IMR-90 (cell line): ENCODE measurements at regions not wholly inside any gene's neighbourhood (a gene's known extent, or its start where the extent isn't known, plus 50 kb on each side); places are given as distances from the start of the nearest gene placed in this dataset.

ENCODE experiments used
- ATAC-seq: fragments of 200-7000 bp; cut with Tn5 transposase; 2 replicates; pipeline ENCODE4 v1.9.1; 2020; ENCODE audit warnings: low read depth, mild to moderate bottlenecking, moderate library complexity
- BruUV-seq: library from RNA; stranded (reverse); fragments of 400-500 nt; replicated peaks from 2 replicates; lab custom pipeline; 2021; lab: Mats Ljungman, UMichigan
- CTCF ChIA-PET: fragments of 300-600 bp; formaldehyde crosslinking; extraction: SDS; loops from one replicate; lab custom pipeline; 2021; ENCODE audit warnings: antibody characterized with exemption; lab: Yijun Ruan, JAX
- POLR2A ChIA-PET: fragments of 300-600 bp; sonication (Branson Sonifier 250); formaldehyde crosslinking; loops from one replicate; lab custom pipeline; 2022; ENCODE audit warnings: antibody characterized with exemption; ENCODE audit not compliant: unreplicated experiment; lab: Charles Lee
- DNase-seq: peaks from one replicate; pipeline ENCODE4 v3.0.0; 2013
- H2AFZ ChIP-seq: replicated peaks from 2 replicates; pipeline ENCODE3; 2013; ENCODE audit warnings: low read length, mild to moderate bottlenecking; ENCODE audit not compliant: poor library complexity
- H2AK5ac ChIP-seq: 2 replicates; pipeline ENCODE4 v1.6.1; 2013; ENCODE audit warnings: low read depth, low read length, inconsistent platforms
- H2AK9ac ChIP-seq: replicated peaks from 2 replicates; pipeline ENCODE3; 2013; ENCODE audit warnings: mild to moderate bottlenecking, low read depth, low read length, moderate library complexity; ENCODE audit not compliant: poor library complexity
- H2BK120ac ChIP-seq: 2 replicates; pipeline ENCODE4 v1.6.1; 2013; ENCODE audit warnings: low read depth, low read length, inconsistent platforms
- H2BK15ac ChIP-seq: 3 replicates; pipeline ENCODE4 v1.6.1; 2013; ENCODE audit warnings: low read depth, low read length, inconsistent platforms
- H2BK20ac ChIP-seq: 2 replicates; pipeline ENCODE4 v1.6.1; 2013; ENCODE audit warnings: low read depth, mild to moderate bottlenecking, inconsistent platforms, low read length, moderate library complexity
- H2BK5ac ChIP-seq: 2 replicates; pipeline ENCODE4 v1.6.1; 2013; ENCODE audit warnings: mild to moderate bottlenecking, low read depth, low read length, inconsistent platforms; ENCODE audit not compliant: poor library complexity, severe bottlenecking
- H3K14ac ChIP-seq: replicated peaks from 2 replicates; pipeline ENCODE4 v1.6.1; 2013; ENCODE audit warnings: low read depth, low read length, inconsistent platforms
- H3K18ac ChIP-seq: 2 replicates; pipeline ENCODE4 v1.6.1; 2013; ENCODE audit warnings: low read depth, low read length, control low read depth
- H3K23ac ChIP-seq: 2 replicates; pipeline ENCODE4 v1.6.1; 2013; ENCODE audit warnings: low read depth, low read length, inconsistent platforms
- H3K27ac ChIP-seq: 2 replicates; pipeline ENCODE4 v1.5.1; 2013; ENCODE audit warnings: mild to moderate bottlenecking, control low read depth, low read length; ENCODE audit not compliant: insufficient read depth
- H3K27me3 ChIP-seq: 2 replicates; pipeline ENCODE4 v1.6.1; 2013; ENCODE audit warnings: low read length; ENCODE audit not compliant: control insufficient read depth, insufficient read depth
- H3K36me3 ChIP-seq: 2 replicates; pipeline ENCODE4 v1.6.1; 2013; ENCODE audit warnings: low read length, mixed read lengths; ENCODE audit not compliant: control insufficient read depth, insufficient read depth
- H3K4ac ChIP-seq: 2 replicates; pipeline ENCODE4 v1.6.1; 2013; ENCODE audit warnings: low read depth, low read length, inconsistent platforms
- H3K4me1 ChIP-seq: 2 replicates; pipeline ENCODE4 v1.6.1; 2013; ENCODE audit warnings: low read length, mixed read lengths; ENCODE audit not compliant: control insufficient read depth, insufficient read depth
- H3K4me2 ChIP-seq: 2 replicates; pipeline ENCODE4 v1.6.1; 2013; ENCODE audit warnings: low read depth, mild to moderate bottlenecking, control low read depth, low read length, moderate library complexity
- H3K4me3 ChIP-seq: 2 replicates; pipeline ENCODE4 v1.5.1; 2013; ENCODE audit warnings: low read depth, mild to moderate bottlenecking, control low read depth, low read length, moderate library complexity; ENCODE audit not compliant: insufficient read depth
- H3K56ac ChIP-seq: 2 replicates; pipeline ENCODE4 v1.6.1; 2013; ENCODE audit warnings: low read length, inconsistent platforms; ENCODE audit not compliant: insufficient read depth; ENCODE audit errors: extremely low read depth
- H3K79me1 ChIP-seq, 2 experiments: 2 replicates each; pipeline ENCODE4 v1.6.1; 2013; ENCODE audit warnings: low read length in 2 of 2, inconsistent platforms in 1 of 2, low read depth in 1 of 2
- H3K9ac ChIP-seq: 2 replicates; pipeline ENCODE4 v1.6.1; 2013; ENCODE audit warnings: low read depth, low read length, control low read depth
- H3K9me1 ChIP-seq: 2 replicates; pipeline ENCODE4 v1.6.1; 2013; ENCODE audit warnings: low read length, inconsistent platforms; ENCODE audit not compliant: insufficient read depth
- H3K9me3 ChIP-seq: 2 replicates; pipeline ENCODE4 v1.6.1; 2013; ENCODE audit warnings: low read length; ENCODE audit not compliant: control insufficient read depth, insufficient read depth
- H4K20me1 ChIP-seq: 2 replicates; pipeline ENCODE4 v1.6.1; 2013; ENCODE audit warnings: low read length, inconsistent platforms; ENCODE audit not compliant: insufficient read depth
- H4K5ac ChIP-seq: 2 replicates; pipeline ENCODE4 v1.6.1; 2013; ENCODE audit warnings: mild to moderate bottlenecking, low read depth, low read length, control low read depth
- H4K8ac ChIP-seq, 2 experiments: 2 replicates each; pipeline ENCODE4 v1.6.1; 2013; ENCODE audit warnings: low read depth in 2 of 2, low read length in 2 of 2, control low read depth in 1 of 2, inconsistent platforms in 1 of 2
- H4K91ac ChIP-seq: 2 replicates; pipeline ENCODE4 v1.6.1; 2013; ENCODE audit warnings: low read depth, low read length, inconsistent platforms; ENCODE audit not compliant: insufficient read depth
- CEBPB ChIP-seq: IDR thresholded peaks from 2 replicates; pipeline ENCODE4 v1.6.1; 2012; ENCODE audit warnings: low read depth, low read length, improper control_type of control experiment
- CTCF ChIP-seq: conservative IDR thresholded peaks from 2 replicates; pipeline ENCODE4 v1.5.1; 2012; ENCODE audit warnings: mild to moderate bottlenecking, low read depth, low read length, improper control_type of control experiment
- ELK1 ChIP-seq: fragments of 150-350 bp; IDR thresholded peaks from 2 replicates; pipeline ENCODE4 v1.6.1; 2016; ENCODE audit warnings: low read depth, mild to moderate bottlenecking, low read length, moderate library complexity, borderline replicate concordance
- MAFK ChIP-seq: IDR thresholded peaks from 2 replicates; pipeline ENCODE4 v1.6.1; 2012; ENCODE audit warnings: low read depth, low read length, improper control_type of control experiment
- MXI1 ChIP-seq: IDR thresholded peaks from 2 replicates; pipeline ENCODE4 v1.6.1; 2012; ENCODE audit warnings: low read depth, mild to moderate bottlenecking, low read length, moderate library complexity, borderline replicate concordance
- NFE2L2 ChIP-seq: fragments of 150-350 bp; IDR thresholded peaks from 2 replicates; pipeline ENCODE4 v1.6.1; 2016; ENCODE audit warnings: low read depth, mild to moderate bottlenecking, low read length
- POLR2A ChIP-seq: IDR thresholded peaks from 2 replicates; pipeline ENCODE4 v1.6.1; 2012; ENCODE audit warnings: mild to moderate bottlenecking, low read depth, low read length
- RAD21 ChIP-seq: IDR thresholded peaks from 2 replicates; pipeline ENCODE4 v1.6.1; 2012; ENCODE audit warnings: low read length, improper control_type of control experiment
- RCOR1 ChIP-seq: IDR thresholded peaks from 2 replicates; pipeline ENCODE4 v1.6.1; 2012; ENCODE audit warnings: mild to moderate bottlenecking, low read length, improper control_type of control experiment; ENCODE audit not compliant: insufficient replicate concordance
- SMC3 ChIP-seq: fragments of 150-350 bp; IDR thresholded peaks from 2 replicates; pipeline ENCODE4 v1.6.1; 2016; ENCODE audit warnings: low read depth, mild to moderate bottlenecking, antibody characterized with exemption, low read length, moderate library complexity
- WGBS, 2 experiments: methylation state at CpG; one replicate each; pipeline versions ENCODE4 v1.1.5 to v1.1.7; 2013; ENCODE audit warnings: missing lambda C conversion rate in 2 of 2; ENCODE audit not compliant: insufficient read length in 1 of 2; ENCODE audit errors: extremely low coverage in 2 of 2; 5-methylcytosine and 5-hydroxymethylcytosine counted together
- dilution Hi-C: fragments of 300-500 bp; cut with HindIII; formaldehyde crosslinking; loops from one replicate; pipeline ENCODE4 v1.14.3; 2018; ENCODE audit warnings: low sequenced_read_pairs; ENCODE audit not compliant: unreplicated experiment
- in situ Hi-C: fragments of 300-500 bp; cut with MboI; formaldehyde crosslinking; loops from 3 replicates; pipeline ENCODE4 v1.14.3; 2019; ENCODE audit warnings: low sequenced_read_pairs, inconsistent platforms, mixed read lengths
- intact Hi-C: fragments of 100-400 bp; cut with micrococcal nuclease; formaldehyde crosslinking; loops from 2 replicates; pipeline ENCODE4 v1.10.0; 2022

DNA sequence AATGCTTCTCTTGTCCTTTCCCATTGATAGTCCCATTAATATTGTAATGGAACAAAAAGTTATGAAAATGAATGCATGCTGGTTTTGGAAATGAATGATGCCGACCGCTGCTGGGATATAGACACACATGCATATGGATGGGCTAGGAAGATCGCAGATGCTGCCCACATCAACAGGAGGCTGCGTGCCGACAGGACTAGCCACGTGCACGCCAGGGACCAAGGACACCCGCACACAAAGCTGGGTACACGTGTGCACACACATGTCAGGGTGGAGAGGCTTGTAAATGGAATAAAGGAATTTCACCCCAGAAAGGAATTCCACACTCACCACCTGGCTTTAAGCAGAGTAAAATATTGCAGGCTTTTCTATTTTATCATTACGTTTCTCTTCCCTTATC lies 153.8 kb upstream of the VASH1 start:
- H4K91ac ChIP-seq = no peak overlapping the region
- no peak overlapping the region for H2BK5ac ChIP-seq
- ChIA-PET POLR2A (no interaction called here), CTCF (no interaction called here)
- no peak for TF ChIP-seq NFE2L2
- TF ChIP-seq MXI1 = no peak
- no peak for TF ChIP-seq SMC3
- no peak for TF ChIP-seq RCOR1
- no peak for TF ChIP-seq POLR2A
- TF ChIP-seq MAFK = no peak
- no peak for TF ChIP-seq CTCF
- TF ChIP-seq RAD21 = no peak
- no peak for TF ChIP-seq CEBPB
- no peak for TF ChIP-seq ELK1
- no peak overlapping the region for H4K8ac ChIP-seq
- H3K23ac ChIP-seq = no peak overlapping the region
- H4K20me1 ChIP-seq = no peaks in the 10 kb centered on the region
- no peak overlapping the region for H2AK9ac ChIP-seq
- no peak overlapping the region for H2AK5ac ChIP-seq
- H3K18ac ChIP-seq = no peak overlapping the region
- no peaks in the 10 kb centered on the region for H3K9me1 ChIP-seq
- H3K79me1 ChIP-seq = no peaks in the 10 kb centered on the region
- H3K9me3 ChIP-seq = no peaks in the 10 kb centered on the region
- no peaks in the 10 kb centered on the region for H3K36me3 ChIP-seq
- in situ Hi-C loops = no loop called here
- no peak overlapping the region for H3K27ac ChIP-seq
- no peak overlapping the region for H3K4me2 ChIP-seq
- intact Hi-C loops = no loop called here
- dilution Hi-C loops = no loop called here
- no peak overlapping the region for H2BK120ac ChIP-seq
- H2BK20ac ChIP-seq = no peak overlapping the region
- H2AFZ ChIP-seq = no peak overlapping the region
- BruUV-seq = no TSS peak
- H3K4me3 ChIP-seq = no peak overlapping the region
- no peak overlapping the region for H2BK15ac ChIP-seq
- no peaks in the 10 kb centered on the region for H3K4me1 ChIP-seq
- H3K9ac ChIP-seq = no peak overlapping the region
- H3K4ac ChIP-seq = no peak overlapping the region
- no peak overlapping the region for H3K14ac ChIP-seq
- H3K27me3 ChIP-seq = peaks cover 3% of the 10 kb centered on the region; the same call in 1 of the 2 replicates
- H4K5ac ChIP-seq = no peak overlapping the region
- WGBS, 2 experiments = 50% methylated on average over 2 of the region's 10 CpGs; no CpG with 5 or more reads in 1 of the 2 experiments
- ATAC-seq (no peak), DNase-seq (no peak)
- H3K56ac ChIP-seq = no peak overlapping the region
